Activated naive CD4-positive, alpha-beta T cell treated with anti-CD3 and anti-CD28 coated beads for 36 hours (primary cell): ENCODE measurements at regions not wholly inside any gene's neighbourhood (a gene's known extent, or its start where the extent isn't known, plus 50 kb on each side); places are given as distances from the start of the nearest gene placed in this dataset.

Source experiments
- CTCF ChIA-PET: fragments of 350-600 bp; sonication (Branson Sonifier 250); formaldehyde crosslinking; loops from one replicate; lab custom pipeline; 2021; ENCODE audit warnings: antibody characterized with exemption; lab: Charles Lee
- DNase-seq: peaks from one replicate; pipeline ENCODE4 v3.0.0-alpha.2; 2020
- H3K27ac Mint-ChIP-seq: one replicate; pipeline ENCODE4 v1.8.0; 2021; ENCODE audit warnings: mild to moderate bottlenecking, mixed read lengths
- H3K27me3 Mint-ChIP-seq: one replicate; pipeline ENCODE4 v1.8.0; 2021; ENCODE audit warnings: low read depth, mixed read lengths
- H3K36me3 Mint-ChIP-seq: one replicate; pipeline ENCODE4 v1.8.0; 2021; ENCODE audit warnings: low read depth, mixed read lengths
- H3K4me1 Mint-ChIP-seq: one replicate; pipeline ENCODE4 v1.8.0; 2021; ENCODE audit warnings: low read depth, mixed read lengths
- H3K4me3 Mint-ChIP-seq: one replicate; pipeline ENCODE4 v1.8.0; 2021; ENCODE audit warnings: mild to moderate bottlenecking, moderate library complexity, mixed read lengths
- H3K9me3 Mint-ChIP-seq: one replicate; pipeline ENCODE4 v1.8.0; 2021; ENCODE audit warnings: mixed read lengths
- intact Hi-C: fragments of 100-400 bp; cut with micrococcal nuclease; formaldehyde crosslinking; loops from one replicate; pipeline ENCODE4 v1.15.1; 2023

GRCh38 chr2:239585422-239585821 is 184.6 kb upstream of the HDAC4 start:
- intact Hi-C loops, result no loop called here
- CTCF ChIA-PET, result no interaction called here
- no peak overlapping the region for H3K4me3 Mint-ChIP-seq
- no peak overlapping the region for H3K27ac Mint-ChIP-seq
- H3K36me3 Mint-ChIP-seq, result no peaks in the 10 kb centered on the region
- H3K27me3 Mint-ChIP-seq, result no peaks in the 10 kb centered on the region
- no peaks in the 10 kb centered on the region for H3K4me1 Mint-ChIP-seq
- H3K9me3 Mint-ChIP-seq, result no peaks in the 10 kb centered on the region
- no peak for DNase-seq

GRCh38 chr2:239584986-239585385 is 184.2 kb upstream of the HDAC4 start:
- intact Hi-C loops, result no loop called here
- H3K4me1 Mint-ChIP-seq, result no peaks in the 10 kb centered on the region
- CTCF ChIA-PET, result no interaction called here
- no peaks in the 10 kb centered on the region for H3K36me3 Mint-ChIP-seq
- no peak for DNase-seq
- H3K27ac Mint-ChIP-seq, result no peak overlapping the region
- no peak overlapping the region for H3K4me3 Mint-ChIP-seq
- H3K27me3 Mint-ChIP-seq, result no peaks in the 10 kb centered on the region
- no peaks in the 10 kb centered on the region for H3K9me3 Mint-ChIP-seq

- intact Hi-C loops, result no loop called here
- H3K9me3 Mint-ChIP-seq, result no peaks in the 10 kb centered on the region
- CTCF ChIA-PET, result no interaction called here
- DNase-seq, result no peak
- no peaks in the 10 kb centered on the region for H3K4me1 Mint-ChIP-seq
- H3K36me3 Mint-ChIP-seq, result no peaks in the 10 kb centered on the region
- no peak overlapping the region for H3K27ac Mint-ChIP-seq
- no peaks in the 10 kb centered on the region for H3K27me3 Mint-ChIP-seq
- H3K4me3 Mint-ChIP-seq, result no peak overlapping the region
Measured at GRCh38 chr2:239583879-239584859, 183.3 kb upstream of the HDAC4 start.

- DNase-seq, result no peak
- Mint-ChIP-seq H3K27me3 (no peaks in the 10 kb centered on the region), H3K36me3 (no peaks in the 10 kb centered on the region), H3K9me3 (no peaks in the 10 kb centered on the region), H3K4me3 (no peak overlapping the region), H3K27ac (no peak overlapping the region), H3K4me1 (no peaks in the 10 kb centered on the region)
- CTCF ChIA-PET, result no interaction called here
- intact Hi-C loops, result no loop called here
Measured at GRCh38 chr2:239583171-239583878, 182.5 kb upstream of the HDAC4 start.

- Mint-ChIP-seq H3K4me3 (no peak overlapping the region), H3K27me3 (no peaks in the 10 kb centered on the region), H3K9me3 (no peaks in the 10 kb centered on the region), H3K4me1 (no peaks in the 10 kb centered on the region), H3K27ac (no peak overlapping the region), H3K36me3 (no peaks in the 10 kb centered on the region)
- intact Hi-C loops, result no loop called here
- CTCF ChIA-PET, result no interaction called here
- DNase-seq, result no peak
Measured at GRCh38 chr2:239582476-239582875, 181.7 kb upstream of the HDAC4 start.

- Mint-ChIP-seq H3K4me1 (no peaks in the 10 kb centered on the region), H3K27me3 (no peaks in the 10 kb centered on the region)
- intact Hi-C loops, result no loop called here
Measured at GRCh38 chr2:239581352-239581901, 180.6 kb upstream of the HDAC4 start.

GRCh38 chr2:239580199-239580527 is 179.3 kb upstream of the HDAC4 start:
- CTCF ChIA-PET, result no interaction called here
- intact Hi-C loops, result no loop called here
- Mint-ChIP-seq H3K4me1 (no peaks in the 10 kb centered on the region), H3K27ac (no peak overlapping the region), H3K4me3 (no peak overlapping the region), H3K36me3 (no peaks in the 10 kb centered on the region), H3K9me3 (no peaks in the 10 kb centered on the region), H3K27me3 (no peaks in the 10 kb centered on the region)
- DNase-seq, result no peak

More at GRCh38 chr2:239581352-239581901, 180.6 kb upstream of the HDAC4 start:
- H3K27ac Mint-ChIP-seq, result no peak overlapping the region
- H3K9me3 Mint-ChIP-seq, result no peaks in the 10 kb centered on the region
- no peak overlapping the region for H3K4me3 Mint-ChIP-seq
- DNase-seq, result no peak
- CTCF ChIA-PET, result no interaction called here
- H3K36me3 Mint-ChIP-seq, result no peaks in the 10 kb centered on the region

GRCh38 chr2:239579524-239580198 is 178.8 kb upstream of the HDAC4 start:
- Mint-ChIP-seq H3K4me3 (no peak overlapping the region), H3K27ac (no peak overlapping the region), H3K27me3 (no peaks in the 10 kb centered on the region), H3K4me1 (no peaks in the 10 kb centered on the region), H3K9me3 (no peaks in the 10 kb centered on the region), H3K36me3 (no peaks in the 10 kb centered on the region)
- no peak for DNase-seq
- intact Hi-C loops, result no loop called here
- CTCF ChIA-PET, result no interaction called here

- no peaks in the 10 kb centered on the region for H3K27me3 Mint-ChIP-seq
Measured at GRCh38 chr2:239579081-239579480, 178.3 kb upstream of the HDAC4 start.

GRCh38 chr2:239578381-239578780 is 177.6 kb upstream of the HDAC4 start:
- CTCF ChIA-PET, result no interaction called here
- Mint-ChIP-seq H3K27ac (no peak overlapping the region), H3K36me3 (no peaks in the 10 kb centered on the region), H3K4me1 (no peaks in the 10 kb centered on the region), H3K9me3 (no peaks in the 10 kb centered on the region), H3K4me3 (no peak overlapping the region), H3K27me3 (no peaks in the 10 kb centered on the region)
- DNase-seq, result no peak
- intact Hi-C loops, result no loop called here

More at GRCh38 chr2:239579081-239579480, 178.3 kb upstream of the HDAC4 start:
- H3K27ac Mint-ChIP-seq, result no peak overlapping the region
- H3K4me1 Mint-ChIP-seq, result no peaks in the 10 kb centered on the region
- DNase-seq, result no peak
- intact Hi-C loops, result no loop called here
- H3K36me3 Mint-ChIP-seq, result no peaks in the 10 kb centered on the region
- no peaks in the 10 kb centered on the region for H3K9me3 Mint-ChIP-seq
- H3K4me3 Mint-ChIP-seq, result no peak overlapping the region
- CTCF ChIA-PET, result no interaction called here

- Mint-ChIP-seq H3K27me3 (no peaks in the 10 kb centered on the region), H3K36me3 (no peaks in the 10 kb centered on the region), H3K9me3 (no peaks in the 10 kb centered on the region), H3K4me1 (no peaks in the 10 kb centered on the region), H3K4me3 (no peak overlapping the region), H3K27ac (no peak overlapping the region)
- DNase-seq, result no peak
- intact Hi-C loops, result no loop called here
- CTCF ChIA-PET, result no interaction called here
Measured at GRCh38 chr2:239577935-239578334, 177.1 kb upstream of the HDAC4 start.
